PC-3 (cell line): ENCODE measurements at regions not wholly inside any gene's neighbourhood (a gene's known extent, or its start where the extent isn't known, plus 50 kb on each side); places are given as distances from the start of the nearest gene placed in this dataset.

ENCODE experiments used
- ATAC-seq: fragments of 200-7000 bp; cut with Tn5 transposase; 2 replicates; pipeline ENCODE4 v1.9.1; 2020; ENCODE audit warnings: mild to moderate bottlenecking, moderate library complexity
- BruUV-seq: library from RNA; stranded (reverse); fragments of 400-500 nt; replicated peaks from 2 replicates; lab custom pipeline; 2021; lab: Mats Ljungman, UMichigan
- CTCF ChIA-PET: fragments of 300-600 bp; sonication (Branson Sonifier 250); formaldehyde crosslinking; loops from one replicate; lab custom pipeline; 2022; ENCODE audit warnings: antibody characterized with exemption; lab: Charles Lee
- POLR2A ChIA-PET: fragments of 300-600 bp; sonication (Branson Sonifier 250); formaldehyde crosslinking; loops from one replicate; lab custom pipeline; 2022; ENCODE audit warnings: antibody characterized with exemption; ENCODE audit not compliant: unreplicated experiment; lab: Charles Lee
- DNase-seq: peaks from one replicate; pipeline ENCODE4 v3.0.0-alpha.2; 2015
- H2AFZ ChIP-seq: fragments of 300-600 bp; sonication (generic); 2 replicates; pipeline ENCODE4 v1.6.0; 2016; ENCODE audit warnings: antibody characterized with exemption, low read length
- H3F3A ChIP-seq: fragments of 300-600 bp; sonication (generic); one replicate; pipeline ENCODE4 v1.6.0; 2017; ENCODE audit warnings: antibody characterized with exemption, low read length, control low read depth, mild to moderate bottlenecking; ENCODE audit not compliant: unreplicated experiment
- H3K27ac ChIP-seq: fragments of 300-600 bp; sonication (generic); 2 replicates; pipeline ENCODE4 v1.5.1; 2016; ENCODE audit warnings: mild to moderate bottlenecking, low read length
- H3K27me3 ChIP-seq: fragments of 300-600 bp; sonication (generic); 2 replicates; pipeline ENCODE4 v1.6.1; 2016; ENCODE audit warnings: low read length, mixed read lengths
- H3K36me3 ChIP-seq: fragments of 300-600 bp; sonication (generic); 2 replicates; pipeline ENCODE4 v1.6.1; 2016; ENCODE audit warnings: low read depth, mixed run types, low read length, mixed read lengths
- H3K4me1 ChIP-seq: fragments of 300-600 bp; sonication (generic); 2 replicates; pipeline ENCODE4 v1.5.1; 2016; ENCODE audit warnings: low read length; ENCODE audit not compliant: insufficient read depth
- H3K4me2 ChIP-seq: fragments of 300-600 bp; sonication (generic); 2 replicates; pipeline ENCODE4 v1.6.0; 2016; ENCODE audit warnings: low read length
- H3K4me3 ChIP-seq: fragments of 300-600 bp; sonication (generic); 2 replicates; pipeline ENCODE4 v1.5.1; 2016; ENCODE audit warnings: mild to moderate bottlenecking, low read length, mixed read lengths
- H3K79me2 ChIP-seq: fragments of 300-600 bp; sonication (generic); 2 replicates; pipeline ENCODE4 v1.6.1; 2017; ENCODE audit warnings: low read length, mixed read lengths
- H3K9ac ChIP-seq: fragments of 300-600 bp; sonication (generic); 2 replicates; pipeline ENCODE4 v1.6.0; 2016; ENCODE audit warnings: mild to moderate bottlenecking, low read length
- H3K9me2 ChIP-seq: fragments of 300-600 bp; sonication (generic); replicated peaks from 2 replicates; pipeline ENCODE4 v1.6.1; 2016; ENCODE audit warnings: mixed run types, low read length, mixed read lengths
- H3K9me3 ChIP-seq: fragments of 300-600 bp; sonication (generic); 2 replicates; pipeline ENCODE4 v1.6.1; 2016; ENCODE audit warnings: low read length, mixed read lengths
- H4K20me1 ChIP-seq: fragments of 300-600 bp; sonication (generic); 2 replicates; pipeline ENCODE4 v1.6.1; 2016; ENCODE audit warnings: low read length, mixed read lengths
- CTCF ChIP-seq: fragments of 300-600 bp; sonication (generic); conservative IDR thresholded peaks from 2 replicates; pipeline ENCODE4 v1.5.1; 2017; ENCODE audit warnings: antibody characterized with exemption, low read depth, mild to moderate bottlenecking, low read length
- EZH2 ChIP-seq: fragments of 300-600 bp; sonication (generic); IDR thresholded peaks from one replicate; pipeline ENCODE4 v1.6.1; 2017; ENCODE audit warnings: antibody characterized with exemption, mild to moderate bottlenecking, low read length; ENCODE audit not compliant: unreplicated experiment
- EZH2phosphoT487 ChIP-seq: fragments of 300-600 bp; sonication (generic); IDR thresholded peaks from 2 replicates; pipeline ENCODE4 v1.6.1; 2018; ENCODE audit warnings: mild to moderate bottlenecking, antibody characterized with exemption, low read length, borderline replicate concordance
- intact Hi-C: fragments of 100-400 bp; cut with micrococcal nuclease; formaldehyde crosslinking; loops from 2 replicates; pipeline ENCODE4 v1.9.0; 2023

- no peaks in the 10 kb centered on the region for H3K36me3 ChIP-seq
- no peaks in the 10 kb centered on the region for H3K9me3 ChIP-seq
- H3K4me3 ChIP-seq = no peak overlapping the region
- no peak overlapping the region for H3K4me2 ChIP-seq
- no peaks in the 10 kb centered on the region for H3K9me2 ChIP-seq
- no TSS peak for BruUV-seq
- no peaks in the 10 kb centered on the region for H3K79me2 ChIP-seq
- no peak overlapping the region for H3K27ac ChIP-seq
- CTCF ChIA-PET = no interaction called here
- TF ChIP-seq EZH2phosphoT487 (no peak), EZH2 (no peak), CTCF (no peak)
- H3F3A ChIP-seq = no peaks in the 10 kb centered on the region
- H3K4me1 ChIP-seq = peaks cover 4% of the 10 kb centered on the region; the same call in 1 of the 2 replicates
- no peak overlapping the region for H3K9ac ChIP-seq
- ATAC-seq (no peak), DNase-seq (no peak)
- no peaks in the 10 kb centered on the region for H3K27me3 ChIP-seq
- H4K20me1 ChIP-seq = no peaks in the 10 kb centered on the region
- no peak overlapping the region for H2AFZ ChIP-seq
- POLR2A ChIA-PET = no interaction called here
- intact Hi-C loops = no loop called here
Measured at GRCh38 chr1:234687011-234687410, 77.0 kb upstream of the IRF2BP2 start.

- H3K36me3 ChIP-seq = no peaks in the 10 kb centered on the region
- no peak overlapping the region for H3K9ac ChIP-seq
- no peaks in the 10 kb centered on the region for H3K9me3 ChIP-seq
- ATAC-seq = no peak
- no peaks in the 10 kb centered on the region for H3K27me3 ChIP-seq
- no peak for DNase-seq
- no peaks in the 10 kb centered on the region for H3F3A ChIP-seq
- H2AFZ ChIP-seq = no peak overlapping the region
- H3K27ac ChIP-seq = no peak overlapping the region
- BruUV-seq = no TSS peak
- H3K4me3 ChIP-seq = no peak overlapping the region
- H3K4me1 ChIP-seq = peaks cover 4% of the 10 kb centered on the region; the same call in 1 of the 2 replicates
- no peaks in the 10 kb centered on the region for H3K79me2 ChIP-seq
- no peak for TF ChIP-seq EZH2phosphoT487
- TF ChIP-seq CTCF = no peak
- TF ChIP-seq EZH2 = no peak
- ChIA-PET CTCF (interaction anchor here (0.5 kb wide), 1 partner anchor 38 kb away, joined by 3 read pairs; no protein-coding TSS in a partner anchor), POLR2A (no interaction called here)
- H3K4me2 ChIP-seq = no peak overlapping the region
- intact Hi-C loops = no loop called here
- H3K9me2 ChIP-seq = no peaks in the 10 kb centered on the region
- no peaks in the 10 kb centered on the region for H4K20me1 ChIP-seq
Measured at GRCh38 chr1:234686035-234686434, 76.1 kb upstream of the IRF2BP2 start.

DNA sequence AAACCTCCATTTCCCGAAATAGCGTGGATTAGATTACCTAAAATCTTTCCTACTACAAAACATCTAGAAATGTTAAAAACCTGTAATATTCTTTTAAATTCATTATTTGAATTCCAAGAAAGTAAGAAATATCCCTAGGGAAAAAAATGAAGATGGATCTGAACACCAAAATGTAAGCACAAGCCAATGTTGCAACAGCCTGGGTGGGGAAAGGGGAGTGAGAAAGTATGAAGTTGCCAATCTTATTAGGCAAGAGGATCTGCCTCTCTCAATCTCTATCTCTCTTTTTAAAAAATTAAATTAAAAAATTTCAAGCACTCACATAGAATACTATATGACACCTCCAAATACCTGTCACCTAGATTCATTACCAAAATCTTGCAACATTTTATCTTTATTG, 74.9 kb upstream of the IRF2BP2 start:
- no peak overlapping the region for H3K4me3 ChIP-seq
- H3F3A ChIP-seq = no peaks in the 10 kb centered on the region
- DNase-seq = no peak
- no peaks in the 10 kb centered on the region for H3K79me2 ChIP-seq
- ChIA-PET CTCF (no interaction called here), POLR2A (no interaction called here)
- no peaks in the 10 kb centered on the region for H3K9me3 ChIP-seq
- H4K20me1 ChIP-seq = no peaks in the 10 kb centered on the region
- TF ChIP-seq EZH2phosphoT487 (no peak), CTCF (no peak), EZH2 (no peak)
- H3K4me1 ChIP-seq = peaks cover 4% of the 10 kb centered on the region; the same call in 1 of the 2 replicates
- no peak overlapping the region for H3K27ac ChIP-seq
- no peak overlapping the region for H3K4me2 ChIP-seq
- H3K36me3 ChIP-seq = no peaks in the 10 kb centered on the region
- H3K9ac ChIP-seq = no peak overlapping the region
- H3K27me3 ChIP-seq = no peaks in the 10 kb centered on the region
- ATAC-seq = no peak
- intact Hi-C loops = loop anchor here (5.0 kb wide), 1 partner anchor 313 kb away; the partner anchor contains the start of gene COA6
- BruUV-seq = no TSS peak
- H2AFZ ChIP-seq = no peak overlapping the region
- no peaks in the 10 kb centered on the region for H3K9me2 ChIP-seq
